Kidney (tissue), 13 donors: ENCODE measurements at regions not wholly inside any gene's neighbourhood (a gene's known extent, or its start where the extent isn't known, plus 50 kb on each side); places are given as distances from the start of the nearest gene placed in this dataset.

Experiments used
- DNase-seq, 5 donors: peaks; one replicate each; pipeline ENCODE4 v3.0.0-alpha.2; 2013 to 2020
- FAIRE-seq: peaks from 2 replicates; lab custom pipeline; 2012; peaks lifted over from hg19 to GRCh38; lab: Jason Lieb, UNC
- H3K27ac ChIP-seq, 2 donors: one replicate each; pipeline ENCODE4 v1.7.0; 2013; ENCODE audit warnings: low read depth in 2 of 2, low read length in 2 of 2, inconsistent platforms in 1 of 2
- H3K27me3 ChIP-seq: one replicate; pipeline ENCODE4 v1.7.1; 2013; ENCODE audit warnings: low read length, inconsistent platforms; ENCODE audit not compliant: control insufficient read depth, insufficient read depth
- H3K36me3 ChIP-seq, 3 donors: one replicate each; pipeline versions ENCODE4 v1.7.0 to v1.7.1; 2013; ENCODE audit warnings: low read length in 3 of 3, control low read depth in 1 of 3, inconsistent platforms in 1 of 3; ENCODE audit not compliant: insufficient read depth in 3 of 3, control insufficient read depth in 2 of 3
- H3K4me1 ChIP-seq, 3 donors: one replicate each; pipeline versions ENCODE4 v1.7.0 to v1.7.1; 2013; ENCODE audit warnings: low read length in 3 of 3, inconsistent platforms in 1 of 3, low read depth in 1 of 3; ENCODE audit not compliant: control insufficient read depth in 2 of 3, insufficient read depth in 2 of 3
- H3K4me3 ChIP-seq, 3 donors: one replicate each; pipeline versions ENCODE4 v1.7.0 to v1.8.1; 2013; ENCODE audit warnings: low read length in 3 of 3, control low read depth in 1 of 3, inconsistent platforms in 1 of 3
- H3K9ac ChIP-seq, 3 donors: one replicate each; pipeline versions ENCODE4 v1.7.0 to v1.7.1; 2013; ENCODE audit warnings: low read length in 3 of 3, control low read depth in 1 of 3, inconsistent platforms in 1 of 3
- H3K9me3 ChIP-seq, 3 donors: one replicate each; pipeline versions ENCODE4 v1.7.0 to v1.7.1; 2013; ENCODE audit warnings: low read length in 3 of 3, control low read depth in 1 of 3, inconsistent platforms in 1 of 3; ENCODE audit not compliant: control insufficient read depth in 2 of 3, insufficient read depth in 1 of 3
- intact Hi-C: fragments of 100-400 bp; cut with DNase I; formaldehyde crosslinking; loops from one replicate; pipeline ENCODE4 v1.11.1; 2022
- TF ChIP-seq, protein P1 (sequence below): IDR thresholded peaks from 3 replicates; pipeline ENCODE4 v1.5.1; 2012; ENCODE audit warnings: mild to moderate bottlenecking, moderate library complexity, borderline replicate concordance; ENCODE audit not compliant: insufficient read depth; ENCODE audit errors: extremely low read depth
- donor health status: control.
- donor health status: control.
- donor health status: control.
- donor health status: control.
- donor health status: control.
- donor health status: DM: yes; HTN: yes; CAD: no.
- donor health status: Normal renal cell carcinoma (clear cell type).

DNA sequence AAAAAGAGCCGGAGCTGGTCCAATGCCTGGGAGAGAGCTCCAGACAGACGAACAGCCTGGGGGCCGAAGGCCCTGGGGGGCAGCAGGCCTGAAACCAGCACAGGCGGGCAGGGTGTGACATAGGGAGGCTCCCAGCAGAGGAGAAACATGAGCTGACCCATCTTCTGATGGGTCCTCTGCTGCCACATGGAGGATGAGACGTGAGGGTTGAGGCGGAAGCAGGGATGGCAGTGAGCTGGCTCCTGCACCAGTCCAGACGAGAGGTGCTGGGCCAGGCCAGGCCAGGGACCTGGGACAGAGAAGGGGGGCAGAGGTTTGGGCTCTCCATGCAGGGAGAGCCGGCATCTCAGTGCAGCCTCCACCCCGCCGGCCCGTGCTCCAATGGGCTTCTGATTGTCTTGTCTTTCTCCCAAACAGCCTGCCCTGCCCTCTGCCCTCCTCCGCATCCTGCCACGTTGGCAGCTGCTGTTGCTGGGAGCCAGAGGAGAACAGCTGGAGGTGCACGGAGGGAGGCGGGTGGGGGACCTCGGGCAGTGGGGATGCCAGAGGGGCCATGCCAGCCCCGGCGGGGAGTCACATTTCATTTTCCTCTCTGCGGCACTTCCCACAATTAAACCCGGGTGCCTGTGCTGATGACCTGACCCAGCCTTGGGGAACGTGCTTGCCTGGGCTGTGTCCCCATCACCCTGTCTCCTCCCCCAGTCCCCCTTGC is 139.1 kb upstream of the GSE1 start:
- intact Hi-C loops: no loop called here
- no peak for FAIRE-seq
- TF ChIP-seq, protein P1, sequence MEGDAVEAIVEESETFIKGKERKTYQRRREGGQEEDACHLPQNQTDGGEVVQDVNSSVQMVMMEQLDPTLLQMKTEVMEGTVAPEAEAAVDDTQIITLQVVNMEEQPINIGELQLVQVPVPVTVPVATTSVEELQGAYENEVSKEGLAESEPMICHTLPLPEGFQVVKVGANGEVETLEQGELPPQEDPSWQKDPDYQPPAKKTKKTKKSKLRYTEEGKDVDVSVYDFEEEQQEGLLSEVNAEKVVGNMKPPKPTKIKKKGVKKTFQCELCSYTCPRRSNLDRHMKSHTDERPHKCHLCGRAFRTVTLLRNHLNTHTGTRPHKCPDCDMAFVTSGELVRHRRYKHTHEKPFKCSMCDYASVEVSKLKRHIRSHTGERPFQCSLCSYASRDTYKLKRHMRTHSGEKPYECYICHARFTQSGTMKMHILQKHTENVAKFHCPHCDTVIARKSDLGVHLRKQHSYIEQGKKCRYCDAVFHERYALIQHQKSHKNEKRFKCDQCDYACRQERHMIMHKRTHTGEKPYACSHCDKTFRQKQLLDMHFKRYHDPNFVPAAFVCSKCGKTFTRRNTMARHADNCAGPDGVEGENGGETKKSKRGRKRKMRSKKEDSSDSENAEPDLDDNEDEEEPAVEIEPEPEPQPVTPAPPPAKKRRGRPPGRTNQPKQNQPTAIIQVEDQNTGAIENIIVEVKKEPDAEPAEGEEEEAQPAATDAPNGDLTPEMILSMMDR: no peak
- no peak overlapping the region for H3K4me3 ChIP-seq
- DNase-seq: peak in 4 of 5 donors; percentile 83 to 90 (median 86)
- H3K36me3 ChIP-seq: no peaks in the 10 kb centered on the region
- H3K9ac ChIP-seq: no peak overlapping the region
- peaks cover 0 to 8% (median 0%) of the 10 kb centered on the region in 3 donors for H3K4me1 ChIP-seq
- H3K9me3 ChIP-seq: no peaks in the 10 kb centered on the region
- no peak overlapping the region for H3K27ac ChIP-seq
- no peaks in the 10 kb centered on the region for H3K27me3 ChIP-seq

DNA sequence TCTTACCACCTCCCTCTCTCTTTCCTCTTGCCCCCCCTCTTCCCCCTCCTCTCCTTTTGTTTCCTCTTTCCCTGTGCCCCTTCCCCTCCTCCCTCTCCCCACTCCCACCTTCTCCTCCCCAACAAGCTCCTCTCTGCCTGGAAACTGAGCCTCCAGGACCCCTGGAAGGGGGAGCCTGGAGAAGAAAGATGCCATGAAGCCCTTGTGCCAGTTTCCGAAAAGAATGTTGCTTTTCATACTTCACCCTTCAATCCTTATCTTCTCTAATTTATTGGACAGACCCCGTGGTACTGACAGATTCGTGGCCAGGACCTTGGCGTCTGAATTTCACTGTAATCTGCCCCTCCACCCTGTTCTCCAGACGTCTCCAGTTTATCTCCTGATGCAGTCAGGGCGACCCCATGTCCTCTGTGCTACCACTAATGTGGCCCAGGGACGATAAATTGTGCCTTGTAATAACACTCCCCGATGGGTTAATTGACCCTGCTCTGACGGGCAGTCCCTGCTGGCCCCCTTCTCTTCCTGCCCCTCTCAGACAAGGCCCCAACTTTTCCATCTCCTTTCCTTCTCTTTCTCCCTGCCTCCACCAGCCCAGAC is 138.4 kb upstream of the GSE1 start:
- TF ChIP-seq, protein P1: no peak
- DNase-seq (peak in 3 of 5 donors; percentile 80 to 89 (median 85)), FAIRE-seq (no peak)
- Histone ChIP-seq H3K27me3 (no peaks in the 10 kb centered on the region), H3K4me3 (no peak overlapping the region), H3K9me3 (no peaks in the 10 kb centered on the region), H3K4me1 (peaks cover 0 to 8% (median 0%) of the 10 kb centered on the region in 3 donors), H3K36me3 (no peaks in the 10 kb centered on the region), H3K27ac (no peak overlapping the region), H3K9ac (no peak overlapping the region)
- intact Hi-C loops: no loop called here

DNA sequence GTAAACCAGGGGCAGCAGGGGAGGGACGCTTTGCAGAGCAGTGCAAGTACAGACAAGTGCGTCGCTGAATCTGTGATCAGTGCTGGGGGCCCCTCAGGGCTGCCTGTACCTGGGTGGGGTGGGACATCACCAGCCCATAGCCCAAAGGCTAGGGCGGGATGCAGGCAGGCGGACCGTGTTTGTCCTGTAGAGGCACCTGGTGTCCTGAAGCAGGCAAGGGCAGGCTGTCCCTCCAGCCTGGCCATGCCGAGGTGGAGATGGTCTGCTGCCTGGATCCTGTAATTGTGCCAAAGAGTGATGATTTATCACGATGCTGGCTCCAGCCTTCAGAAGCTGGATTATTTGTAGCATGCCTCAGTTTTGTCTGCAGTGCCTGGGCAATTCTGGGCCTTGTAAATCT is 137.9 kb upstream of the GSE1 start:
- TF ChIP-seq, protein P1: no peak
- Histone ChIP-seq H3K4me3 (no peak overlapping the region), H3K27me3 (no peaks in the 10 kb centered on the region), H3K9me3 (no peaks in the 10 kb centered on the region), H3K27ac (no peak overlapping the region), H3K4me1 (peaks cover 0 to 10% (median 0%) of the 10 kb centered on the region in 3 donors), H3K36me3 (no peaks in the 10 kb centered on the region), H3K9ac (no peak overlapping the region)
- intact Hi-C loops: no loop called here
- FAIRE-seq: no peak
- peak in 4 of 5 donors; percentile 79 to 86 (median 82) for DNase-seq
